Right cardiac atrium (tissue), 5 donors: ENCODE measurements at regions not wholly inside any gene's neighbourhood (a gene's known extent, or its start where the extent isn't known, plus 50 kb on each side); places are given as distances from the start of the nearest gene placed in this dataset.

Experiments
- ATAC-seq, 2 donors: fragments of 200-7000 bp; cut with Tn5 transposase; one replicate each; pipeline versions ENCODE4 v1.8.0 to v1.9.1; 2020; ENCODE audit warnings: moderate library complexity in 2 of 2, mild to moderate bottlenecking in 1 of 2
- DNase-seq, 3 donors: peaks; one replicate each; pipeline ENCODE4 v3.0.0-alpha.2; 2020
- H3K27ac ChIP-seq: one replicate; pipeline ENCODE4 v1.5.1; 2013; ENCODE audit warnings: mild to moderate bottlenecking, low read length, control low read depth, moderate library complexity
- H3K27me3 ChIP-seq: one replicate; pipeline ENCODE4 v1.6.1; 2013; ENCODE audit not compliant: control insufficient read depth, insufficient read depth
- H3K4me1 ChIP-seq: one replicate; pipeline ENCODE4 v1.6.1; 2013; ENCODE audit warnings: low read length; ENCODE audit not compliant: control insufficient read depth, insufficient read depth
- H3K4me3 ChIP-seq: one replicate; pipeline ENCODE4 v1.5.1; 2013; ENCODE audit warnings: low read length, control low read depth
- H3K9me3 ChIP-seq: one replicate; pipeline ENCODE4 v1.6.1; 2013; ENCODE audit warnings: low read length; ENCODE audit not compliant: control insufficient read depth
- WGBS: extraction: QIAGEN DNeasy Blood & Tissue Kit; methylation state at CpG from one replicate; pipeline ENCODE4 v1.1.7; 2013; 5-methylcytosine and 5-hydroxymethylcytosine counted together
- intact Hi-C, 4 donors: fragments of 100-400 bp; cut with DNase I; formaldehyde crosslinking; loops; one replicate each; pipeline versions ENCODE4 v1.11.0 to v1.14.0; 2022 to 2023
- donor health status: healthy with polysubstance abuse.
- donor health status: DM: no; HTN: yes; CAD: no.
- donor health status: DM: no; HTN: no; CAD: no.
- donor health status: DM: no; HTN: yes; CAD: no; lungs with severe emphysema.
- donor health status: DM: yes; HTN: yes; CAD: no.

GRCh38 chr6:150456466-150456865 is 87.7 kb downstream of the IYD start:
- Histone ChIP-seq H3K4me3 (no peak overlapping the region), H3K27ac (no peak overlapping the region), H3K4me1 (peaks cover 9% of the 10 kb centered on the region), H3K27me3 (no peaks in the 10 kb centered on the region), H3K9me3 (no peaks in the 10 kb centered on the region)
- DNase-seq (no peak), ATAC-seq (no peak)
- intact Hi-C loops = no loop called here
- WGBS = 72% methylated on average over 7 of the region's 7 CpGs

GRCh38 chr6:150456902-150457643 is 88.3 kb downstream of the IYD start:
- intact Hi-C loops = no loop called here
- Histone ChIP-seq H3K9me3 (no peaks in the 10 kb centered on the region), H3K4me3 (no peak overlapping the region), H3K27ac (no peak overlapping the region), H3K27me3 (no peaks in the 10 kb centered on the region), H3K4me1 (peaks cover 6% of the 10 kb centered on the region)
- no peak for DNase-seq
- no peak for ATAC-seq
- WGBS = 85% methylated on average over 7 of the region's 7 CpGs

- Histone ChIP-seq H3K4me3 (no peak overlapping the region), H3K27ac (no peak overlapping the region), H3K27me3 (no peaks in the 10 kb centered on the region), H3K9me3 (no peaks in the 10 kb centered on the region), H3K4me1 (peaks cover 3% of the 10 kb centered on the region)
- DNase-seq (no peak), ATAC-seq (no peak)
- 74% methylated on average over 5 of the region's 5 CpGs for WGBS
- intact Hi-C loops = no loop called here
These were observed 89.8 kb downstream of the IYD start for GRCh38 chr6:150458579-150458978.

GRCh38 chr6:150463852-150464251 is 95.0 kb downstream of the IYD start:
- Histone ChIP-seq H3K4me1 (no peaks in the 10 kb centered on the region), H3K9me3 (no peaks in the 10 kb centered on the region), H3K27me3 (no peaks in the 10 kb centered on the region), H3K4me3 (no peak overlapping the region), H3K27ac (no peak overlapping the region)
- no peak for ATAC-seq
- WGBS = 99% methylated on average over 5 of the region's 5 CpGs
- no peak for DNase-seq
- intact Hi-C loops = no loop called here

- H3K27me3 ChIP-seq = no peaks in the 10 kb centered on the region
- DNase-seq = no peak
- H3K9me3 ChIP-seq = no peaks in the 10 kb centered on the region
- intact Hi-C loops = no loop called here
- no peak for ATAC-seq
- WGBS = 81% methylated on average over 2 of the region's 2 CpGs
- H3K27ac ChIP-seq = no peak overlapping the region
- H3K4me3 ChIP-seq = no peak overlapping the region
- H3K4me1 ChIP-seq = no peaks in the 10 kb centered on the region
These were observed 96.2 kb downstream of the IYD start for GRCh38 chr6:150464966-150465365.

- no peak for ATAC-seq
- intact Hi-C loops = no loop called here
- WGBS = 94% methylated on average over 5 of the region's 5 CpGs
- H3K27me3 ChIP-seq = no peaks in the 10 kb centered on the region
- DNase-seq = no peak
- H3K9me3 ChIP-seq = no peaks in the 10 kb centered on the region
- no peak overlapping the region for H3K27ac ChIP-seq
- no peak overlapping the region for H3K4me3 ChIP-seq
- H3K4me1 ChIP-seq = no peaks in the 10 kb centered on the region
These were observed 96.8 kb downstream of the IYD start for GRCh38 chr6:150465610-150466009.

- 85% methylated on average over 5 of the region's 5 CpGs for WGBS
- intact Hi-C loops = no loop called here
- Histone ChIP-seq H3K4me1 (no peaks in the 10 kb centered on the region), H3K4me3 (no peak overlapping the region), H3K27me3 (no peaks in the 10 kb centered on the region), H3K27ac (no peak overlapping the region), H3K9me3 (no peaks in the 10 kb centered on the region)
- ATAC-seq = no peak
- no peak for DNase-seq
These were observed 97.4 kb downstream of the IYD start for GRCh38 chr6:150466196-150466595.

GRCh38 chr6:150470131-150470530 is 101.3 kb downstream of the IYD start:
- DNase-seq (no peak), ATAC-seq (no peak)
- WGBS = 52% methylated on average over 3 of the region's 3 CpGs
- H3K4me1 ChIP-seq = no peaks in the 10 kb centered on the region
- no peak overlapping the region for H3K27ac ChIP-seq
- intact Hi-C loops = no loop called here
- no peak overlapping the region for H3K4me3 ChIP-seq
- H3K9me3 ChIP-seq = no peaks in the 10 kb centered on the region
- H3K27me3 ChIP-seq = no peaks in the 10 kb centered on the region

- no peak overlapping the region for H3K4me3 ChIP-seq
- DNase-seq (no peak), ATAC-seq (no peak)
- 96% methylated on average over 6 of the region's 6 CpGs for WGBS
- no peaks in the 10 kb centered on the region for H3K9me3 ChIP-seq
- H3K4me1 ChIP-seq = no peaks in the 10 kb centered on the region
- H3K27ac ChIP-seq = no peak overlapping the region
- H3K27me3 ChIP-seq = no peaks in the 10 kb centered on the region
- intact Hi-C loops = no loop called here
These were observed 102.3 kb downstream of the IYD start for GRCh38 chr6:150470960-150471665.

GRCh38 chr6:150478656-150479545 is 110.1 kb downstream of the IYD start:
- DNase-seq (no peak), ATAC-seq (no peak)
- intact Hi-C loops = no loop called here
- no peak overlapping the region for H3K4me3 ChIP-seq
- H3K27ac ChIP-seq = no peak overlapping the region
- no peaks in the 10 kb centered on the region for H3K9me3 ChIP-seq
- WGBS = 43% methylated on average over 7 of the region's 7 CpGs
- H3K4me1 ChIP-seq = no peaks in the 10 kb centered on the region
- no peaks in the 10 kb centered on the region for H3K27me3 ChIP-seq

- DNase-seq = no peak
- WGBS = 78% methylated on average over 4 of the region's 4 CpGs
- no peak overlapping the region for H3K4me3 ChIP-seq
- intact Hi-C loops = no loop called here
- no peaks in the 10 kb centered on the region for H3K4me1 ChIP-seq
- H3K27me3 ChIP-seq = no peaks in the 10 kb centered on the region
- no peaks in the 10 kb centered on the region for H3K9me3 ChIP-seq
- ATAC-seq = no peak
- H3K27ac ChIP-seq = no peak overlapping the region
These were observed 114.1 kb downstream of the IYD start for GRCh38 chr6:150482883-150483409.
